ENCODE measurements at regions not wholly inside any gene's neighbourhood (a gene's known extent, or its start where the extent isn't known, plus 50 kb on each side); places are given as distances from the start of the nearest gene placed in this dataset.

DNA sequence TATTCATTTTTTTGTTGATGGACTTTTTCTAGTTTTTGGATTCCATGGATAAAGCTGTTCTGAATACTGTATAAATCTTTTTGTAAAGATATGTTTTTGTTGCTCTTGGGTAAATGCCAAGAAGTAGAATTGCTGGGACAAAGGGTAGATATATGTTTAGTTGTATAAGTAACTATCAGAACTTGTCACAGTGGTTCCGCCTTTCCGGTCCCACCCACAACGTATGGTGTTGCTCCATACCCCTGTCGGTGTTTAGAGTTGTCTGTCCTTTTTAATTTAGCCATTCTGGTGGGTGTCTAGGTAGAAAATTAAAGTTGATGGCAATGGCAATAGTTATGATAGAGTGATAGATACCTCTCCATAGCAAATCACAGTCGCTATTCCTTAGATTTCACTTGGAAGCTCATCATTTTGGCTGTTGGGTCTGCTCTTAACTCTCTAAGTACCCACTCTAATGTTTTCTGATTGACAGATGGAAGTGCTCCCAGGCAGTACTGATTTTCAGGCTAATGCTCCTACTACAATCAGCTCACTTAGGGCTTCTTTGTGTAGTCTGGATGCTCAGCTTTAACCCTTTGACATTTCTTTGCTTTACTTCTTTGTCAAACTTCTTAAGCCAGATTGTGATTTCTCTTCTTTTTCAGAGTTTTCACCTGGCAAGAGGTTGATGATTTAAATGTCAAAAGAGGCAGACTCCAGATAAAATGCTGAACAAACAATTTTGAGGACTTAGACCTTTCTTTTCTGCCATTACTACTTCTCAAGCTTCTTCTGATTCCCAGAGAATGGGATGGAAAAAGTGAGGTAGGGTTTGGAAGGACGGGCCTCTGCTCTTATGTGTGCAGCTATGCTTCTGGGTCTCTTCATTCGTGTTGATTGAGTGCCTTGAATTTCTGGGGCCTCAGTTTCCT is 156.4 kb downstream of the AQP4 start (continued):
- TF ChIP-seq, protein P1, sequence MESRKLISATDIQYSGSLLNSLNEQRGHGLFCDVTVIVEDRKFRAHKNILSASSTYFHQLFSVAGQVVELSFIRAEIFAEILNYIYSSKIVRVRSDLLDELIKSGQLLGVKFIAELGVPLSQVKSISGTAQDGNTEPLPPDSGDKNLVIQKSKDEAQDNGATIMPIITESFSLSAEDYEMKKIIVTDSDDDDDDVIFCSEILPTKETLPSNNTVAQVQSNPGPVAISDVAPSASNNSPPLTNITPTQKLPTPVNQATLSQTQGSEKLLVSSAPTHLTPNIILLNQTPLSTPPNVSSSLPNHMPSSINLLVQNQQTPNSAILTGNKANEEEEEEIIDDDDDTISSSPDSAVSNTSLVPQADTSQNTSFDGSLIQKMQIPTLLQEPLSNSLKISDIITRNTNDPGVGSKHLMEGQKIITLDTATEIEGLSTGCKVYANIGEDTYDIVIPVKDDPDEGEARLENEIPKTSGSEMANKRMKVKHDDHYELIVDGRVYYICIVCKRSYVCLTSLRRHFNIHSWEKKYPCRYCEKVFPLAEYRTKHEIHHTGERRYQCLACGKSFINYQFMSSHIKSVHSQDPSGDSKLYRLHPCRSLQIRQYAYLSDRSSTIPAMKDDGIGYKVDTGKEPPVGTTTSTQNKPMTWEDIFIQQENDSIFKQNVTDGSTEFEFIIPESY (IDR thresholded peaks at IDR 0.05; ENCODE audit: borderline replicate concordance, low read depth) = no peak
- TF ChIP-seq GATA2 (CRISPR knock-in tag; IDR thresholded peaks at IDR 0.05) (no peak), MEF2A (IDR thresholded peaks at IDR 0.05; ENCODE audit: borderline replicate concordance, low read depth) (no peak), CHD2 (IDR thresholded peaks at IDR 0.05; ENCODE audit: low read length, partially characterized antibody) (no peak)

DNA sequence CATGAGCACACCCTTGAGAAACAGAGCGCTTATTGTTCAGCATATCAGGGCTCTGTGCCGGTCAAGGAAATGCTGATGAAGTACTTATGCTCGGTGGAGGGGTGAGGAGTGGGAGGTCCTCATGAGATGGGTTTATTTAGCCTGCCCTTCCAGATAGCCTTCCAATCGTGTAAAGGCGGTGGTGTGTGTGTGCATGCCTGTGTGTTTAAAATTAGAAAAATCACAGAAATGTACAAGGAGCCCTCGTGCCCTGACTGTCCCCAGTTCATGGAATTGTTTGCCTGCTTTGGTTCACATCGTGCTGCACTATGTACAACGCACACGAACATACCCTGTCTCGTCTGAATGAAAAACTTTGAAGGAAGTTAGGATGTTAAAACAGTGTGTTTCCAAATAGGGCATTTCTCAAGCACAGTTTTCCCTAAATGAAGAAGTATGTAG is 158.6 kb downstream of the AQP4 start:
- ChIA-PET POLR2A (no interaction called here), CTCF (interaction anchor here (1.0 kb wide), 1 partner anchor 12 kb away, joined by 3 read pairs; no protein-coding TSS in a partner anchor)
- no peak overlapping the region for H3K27ac ChIP-seq (ENCODE audit: low read depth in 2 of 2, low read length in 1 of 2)
- H3K36me3 ChIP-seq (replicated peaks in 1 of 2; ENCODE audit: control insufficient read depth in 1 of 2, insufficient read depth in 2 of 2, low read length in 1 of 2) = no peaks in the 10 kb centered on the region
- no peaks in the 10 kb centered on the region for H3K9me3 ChIP-seq
- no peaks in the 10 kb centered on the region for H3F3A ChIP-seq (replicated peaks; ENCODE audit: insufficient read depth)
- no peaks in the 10 kb centered on the region for H3K9me2 ChIP-seq
- no peaks in the 10 kb centered on the region; a peak in 2 of 4 replicates for H3K4me1 ChIP-seq (ENCODE audit: control insufficient read depth in 1 of 2, insufficient read depth in 2 of 2, low read depth in 1 of 2, low read length in 1 of 2)
- H3K27me3 ChIP-seq (ENCODE audit: insufficient read depth) = no peaks in the 10 kb centered on the region
- TF ChIP-seq FOXM1 (IDR thresholded peaks at IDR 0.05; ENCODE audit: low read depth) (no peak), TEAD4 (IDR thresholded peaks at IDR 0.05; ENCODE audit: borderline replicate concordance, insufficient read depth) (no peak), NFIC (IDR thresholded peaks at IDR 0.05; ENCODE audit: borderline replicate concordance) (no peak)
- TF ChIP-seq, protein P2, sequence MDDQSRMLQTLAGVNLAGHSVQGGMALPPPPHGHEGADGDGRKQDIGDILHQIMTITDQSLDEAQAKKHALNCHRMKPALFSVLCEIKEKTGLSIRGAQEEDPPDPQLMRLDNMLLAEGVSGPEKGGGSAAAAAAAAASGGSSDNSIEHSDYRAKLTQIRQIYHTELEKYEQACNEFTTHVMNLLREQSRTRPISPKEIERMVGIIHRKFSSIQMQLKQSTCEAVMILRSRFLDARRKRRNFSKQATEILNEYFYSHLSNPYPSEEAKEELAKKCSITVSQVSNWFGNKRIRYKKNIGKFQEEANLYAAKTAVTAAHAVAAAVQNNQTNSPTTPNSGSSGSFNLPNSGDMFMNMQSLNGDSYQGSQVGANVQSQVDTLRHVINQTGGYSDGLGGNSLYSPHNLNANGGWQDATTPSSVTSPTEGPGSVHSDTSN (IDR thresholded peaks at IDR 0.05) = no peak
- TF ChIP-seq, protein P3, sequence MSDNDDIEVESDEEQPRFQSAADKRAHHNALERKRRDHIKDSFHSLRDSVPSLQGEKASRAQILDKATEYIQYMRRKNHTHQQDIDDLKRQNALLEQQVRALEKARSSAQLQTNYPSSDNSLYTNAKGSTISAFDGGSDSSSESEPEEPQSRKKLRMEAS (IDR thresholded peaks at IDR 0.05; ENCODE audit: low read depth) = no peak
- H4K20me1 ChIP-seq (ENCODE audit: insufficient read depth) = no peaks in the 10 kb centered on the region
- H3K79me2 ChIP-seq (ENCODE audit: insufficient read depth) = no peaks in the 10 kb centered on the region
- no peak overlapping the region for H3K9ac ChIP-seq
- DNase-seq = no peak
- WGBS (ENCODE audit: low lambda C conversion rate) = 59% methylated on average over 10 of the region's 10 CpGs
- no peak overlapping the region for H3K4me3 ChIP-seq (ENCODE audit: low read depth in 2 of 2, low read length in 1 of 2)
- no peak overlapping the region for H2AFZ ChIP-seq (ENCODE audit: low read depth)
- H3K4me2 ChIP-seq = no peak overlapping the region

DNA sequence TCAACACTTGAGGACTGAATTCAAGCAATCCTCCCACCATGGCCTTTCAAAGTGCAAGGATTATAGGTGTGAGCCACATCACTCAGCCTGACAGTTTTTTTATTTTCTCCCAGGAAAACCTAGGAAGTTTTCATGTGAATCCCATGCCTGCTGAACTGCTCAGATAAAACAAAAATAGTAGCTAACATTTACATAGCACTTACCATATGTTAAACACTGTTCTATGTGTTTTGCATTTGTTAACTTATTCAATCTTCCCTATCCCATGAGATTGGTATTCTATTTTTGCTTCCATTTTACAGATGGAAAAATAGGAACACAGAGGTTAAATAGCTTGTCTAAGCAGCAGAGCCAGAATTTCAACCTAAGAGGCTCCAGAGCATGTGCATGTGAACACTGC is 157.4 kb upstream of the KCTD1 start:
- no peaks in the 10 kb centered on the region for H3K9me3 ChIP-seq
- H3K9ac ChIP-seq = no peak overlapping the region
- H3K4me1 ChIP-seq (ENCODE audit: control insufficient read depth in 1 of 2, insufficient read depth in 2 of 2, low read depth in 1 of 2, low read length in 1 of 2) = no peaks in the 10 kb centered on the region; a peak in 2 of 4 replicates
- no peaks in the 10 kb centered on the region for H3K79me2 ChIP-seq (ENCODE audit: insufficient read depth)
- no peak overlapping the region for H3K27ac ChIP-seq (ENCODE audit: low read depth in 2 of 2, low read length in 1 of 2)
- H3K27me3 ChIP-seq (ENCODE audit: insufficient read depth) = no peaks in the 10 kb centered on the region
- POLR2A ChIA-PET = no interaction called here
- no peaks in the 10 kb centered on the region for H3F3A ChIP-seq (replicated peaks; ENCODE audit: insufficient read depth)
- H3K4me2 ChIP-seq = no peak overlapping the region
- H3K9me2 ChIP-seq = no peaks in the 10 kb centered on the region
- no peaks in the 10 kb centered on the region for H3K36me3 ChIP-seq (replicated peaks in 1 of 2; ENCODE audit: control insufficient read depth in 1 of 2, insufficient read depth in 2 of 2, low read length in 1 of 2)
- no peak for DNase-seq
- CTCF ChIA-PET = no interaction called here
- H4K20me1 ChIP-seq (ENCODE audit: insufficient read depth) = no peaks in the 10 kb centered on the region
- H2AFZ ChIP-seq (ENCODE audit: low read depth) = no peak overlapping the region
- H3K4me3 ChIP-seq (ENCODE audit: low read depth in 2 of 2, low read length in 1 of 2) = no peak overlapping the region
- TF ChIP-seq, protein P3 (IDR thresholded peaks at IDR 0.05; ENCODE audit: low read depth) = no peak
- TF ChIP-seq NRF1 (IDR thresholded peaks at IDR 0.05; ENCODE audit: low read depth, low read length) (no peak), POLR2AphosphoS5 (IDR thresholded peaks at IDR 0.05; ENCODE audit: low read depth, low read length) (no peak), ELF1 (IDR thresholded peaks at IDR 0.05) (no peak), EP300 (IDR thresholded peaks at IDR 0.05; ENCODE audit: borderline replicate concordance in 1 of 2, low read depth in 1 of 2, low read length in 1 of 2) (no peak), GABPA (IDR thresholded peaks at IDR 0.05; ENCODE audit: low read depth) (no peak), TCF12 (IDR thresholded peaks at IDR 0.05) (no peak), RFX5 (IDR thresholded peaks at IDR 0.05; ENCODE audit: low read length) (no peak)
- TF ChIP-seq, protein P1 (IDR thresholded peaks at IDR 0.05; ENCODE audit: borderline replicate concordance, low read depth) = no peak
- TF ChIP-seq, protein P4, sequence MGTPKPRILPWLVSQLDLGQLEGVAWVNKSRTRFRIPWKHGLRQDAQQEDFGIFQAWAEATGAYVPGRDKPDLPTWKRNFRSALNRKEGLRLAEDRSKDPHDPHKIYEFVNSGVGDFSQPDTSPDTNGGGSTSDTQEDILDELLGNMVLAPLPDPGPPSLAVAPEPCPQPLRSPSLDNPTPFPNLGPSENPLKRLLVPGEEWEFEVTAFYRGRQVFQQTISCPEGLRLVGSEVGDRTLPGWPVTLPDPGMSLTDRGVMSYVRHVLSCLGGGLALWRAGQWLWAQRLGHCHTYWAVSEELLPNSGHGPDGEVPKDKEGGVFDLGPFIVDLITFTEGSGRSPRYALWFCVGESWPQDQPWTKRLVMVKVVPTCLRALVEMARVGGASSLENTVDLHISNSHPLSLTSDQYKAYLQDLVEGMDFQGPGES (IDR thresholded peaks at IDR 0.05; ENCODE audit: low read depth, low read length) = no peak
- TF ChIP-seq, protein P2 (IDR thresholded peaks at IDR 0.05) = no peak

All from SK-N-SH (cell line).